Spleen (tissue), 11 donors: ENCODE measurements at regions not wholly inside any gene's neighbourhood (a gene's known extent, or its start where the extent isn't known, plus 50 kb on each side); places are given as distances from the start of the nearest gene placed in this dataset.

Experiments
- DNase-seq: peaks from one replicate; pipeline ENCODE4 v3.0.0-alpha.2; 2020
- H3K27ac ChIP-seq, 8 donors: fragments of 200-600 bp; sonication (generic) in 7 of 8; 1 replicate in 4 of 8; 2 replicates in 4 of 8; pipeline versions ENCODE4 v1.5.0 to v1.8.0; 2016 to 2021; ENCODE audit warnings: inconsistent platforms in 4 of 8, mild to moderate bottlenecking in 4 of 8, moderate library complexity in 1 of 8
- H3K27me3 ChIP-seq, 7 donors: fragments of 200-600 bp; sonication (generic) in 6 of 7; replicated peaks in 1 of 7; 1 replicate in 4 of 7; 2 replicates in 3 of 7; pipeline versions ENCODE4 v1.5.0 to v1.8.0; 2016 to 2021; ENCODE audit warnings: inconsistent platforms in 3 of 7, mild to moderate bottlenecking in 1 of 7
- H3K36me3 ChIP-seq, 6 donors: fragments of 200-600 bp; sonication (generic) in 5 of 6; 1 replicate in 4 of 6; 2 replicates in 2 of 6; pipeline versions ENCODE4 v1.5.0 to v1.8.0; 2016 to 2021; ENCODE audit warnings: inconsistent platforms in 2 of 6
- H3K4me1 ChIP-seq, 6 donors: fragments of 200-600 bp; sonication (generic) in 5 of 6; 1 replicate in 3 of 6; 2 replicates in 3 of 6; pipeline versions ENCODE4 v1.5.0 to v1.8.0; 2016 to 2021; ENCODE audit warnings: inconsistent platforms in 3 of 6
- H3K4me3 ChIP-seq, 8 donors: fragments of 200-600 bp; sonication (generic) in 7 of 8; 1 replicate in 4 of 8; 2 replicates in 4 of 8; pipeline versions ENCODE4 v1.5.0 to v1.8.0; 2016 to 2021; ENCODE audit warnings: inconsistent platforms in 4 of 8, mild to moderate bottlenecking in 4 of 8, moderate library complexity in 2 of 8
- H3K9me3 ChIP-seq, 8 donors: fragments of 200-600 bp; sonication (generic) in 7 of 8; 1 replicate in 4 of 8; 2 replicates in 4 of 8; pipeline versions ENCODE4 v1.5.0 to v1.8.0; 2016 to 2021; ENCODE audit warnings: inconsistent platforms in 4 of 8
- CTCF ChIP-seq, 11 experiments: fragments of 200-600 bp in 7 of 11; fragments of 450-650 bp in 4 of 11; sonication (generic) in 4 of 11; IDR thresholded peaks in 8 of 11; conservative IDR thresholded peaks in 3 of 11; 1 replicate in 7 of 11; 2 replicates in 4 of 11; pipeline versions ENCODE4 v1.4.0 to v1.8.0; 2016 to 2021; ENCODE audit warnings: antibody characterized with exemption in 11 of 11, inconsistent platforms in 4 of 11, mild to moderate bottlenecking in 1 of 11
- POLR2A ChIP-seq, 3 donors: fragments of 450-650 bp; IDR thresholded peaks; one replicate each; pipeline ENCODE4 v1.5.1; 2017; ENCODE audit warnings: antibody characterized with exemption in 3 of 3, mild to moderate bottlenecking in 1 of 3
- POLR2AphosphoS5 ChIP-seq, 3 donors: sonication (generic); formaldehyde crosslinking; IDR thresholded peaks; one replicate each; pipeline ENCODE4 v1.5.1; 2017; ENCODE audit warnings: antibody characterized with exemption in 3 of 3
- WGBS, 5 donors: extraction: QIAGEN DNeasy Blood & Tissue Kit in 3 of 5; methylation state at CpG; one replicate each; pipeline versions ENCODE4 v1.1.5 to v1.1.7; 2013 to 2018; 5-methylcytosine and 5-hydroxymethylcytosine counted together
- intact Hi-C: fragments of 100-400 bp; cut with DNase I; formaldehyde crosslinking; loops from one replicate; pipeline ENCODE4 v1.15.0; 2023; ENCODE audit warnings: low total_unique reads
- donor health status: healthy with polysubstance abuse.
- donor health status: DM: no; HTN: no; CAD: no; lungs with moderate emphysema.
- donor health status: DM: no; HTN: no; CAD: no.
- donor health status: Bipolar disorder and iron deficiency.
- donor health status: healthy.
- donor health status: DM: no; HTN: no; CAD: no.
- donor health status: DM: yes; HTN: yes; CAD: no.

- 70 to 82% (median 76%) methylated on average over 6 of the region's 6 CpGs for WGBS, 5 donors
- H3K36me3 ChIP-seq, result no peaks in the 10 kb centered on the region
- no peak overlapping the region for H3K27ac ChIP-seq
- no peaks in the 10 kb centered on the region for H3K27me3 ChIP-seq
- H3K4me1 ChIP-seq, result no peaks in the 10 kb centered on the region
- no peak overlapping the region for H3K4me3 ChIP-seq
- no peak for TF ChIP-seq POLR2A (IDR thresholded peaks at IDR 0.05)
- no peak for TF ChIP-seq POLR2AphosphoS5 (IDR thresholded peaks at IDR 0.05)
- no peak for TF ChIP-seq CTCF (IDR thresholded peaks at IDR 0.05 in 8 of 11, conservative IDR thresholded peaks at IDR 0.05 in 3 of 11)
- intact Hi-C loops, result no loop called here
- DNase-seq, result no peak
- H3K9me3 ChIP-seq, result peaks cover 0 to 15% (median 9%) of the 10 kb centered on the region in 8 donors
These were observed 726.5 kb upstream of the ADAMTS5 start for GRCh38 chr21:27693376-27693775.

GRCh38 chr21:27691516-27691915 lies 724.6 kb upstream of the ADAMTS5 start:
- no peak for TF ChIP-seq POLR2A (IDR thresholded peaks at IDR 0.05)
- TF ChIP-seq CTCF (IDR thresholded peaks at IDR 0.05 in 8 of 11, conservative IDR thresholded peaks at IDR 0.05 in 3 of 11), result no peak
- no peak for TF ChIP-seq POLR2AphosphoS5 (IDR thresholded peaks at IDR 0.05)
- DNase-seq, result no peak
- H3K4me1 ChIP-seq, result no peaks in the 10 kb centered on the region
- no peaks in the 10 kb centered on the region for H3K27me3 ChIP-seq
- H3K36me3 ChIP-seq, result no peaks in the 10 kb centered on the region
- no peak overlapping the region for H3K27ac ChIP-seq
- intact Hi-C loops, result no loop called here
- peaks cover 0 to 17% (median 10%) of the 10 kb centered on the region in 8 donors for H3K9me3 ChIP-seq
- WGBS, 5 donors, result 3 to 82% (median 64%) methylated on average over 1 of the region's 1 CpG
- no peak overlapping the region for H3K4me3 ChIP-seq

- no peak overlapping the region for H3K27ac ChIP-seq
- 50 to 85% (median 61%) methylated on average over 1 of the region's 1 CpG for WGBS, 5 donors
- no peaks in the 10 kb centered on the region for H3K4me1 ChIP-seq
- H3K36me3 ChIP-seq, result no peaks in the 10 kb centered on the region
- no peak for TF ChIP-seq POLR2A (IDR thresholded peaks at IDR 0.05)
- TF ChIP-seq CTCF (IDR thresholded peaks at IDR 0.05 in 8 of 11, conservative IDR thresholded peaks at IDR 0.05 in 3 of 11), result no peak
- no peak for TF ChIP-seq POLR2AphosphoS5 (IDR thresholded peaks at IDR 0.05)
- intact Hi-C loops, result no loop called here
- H3K4me3 ChIP-seq, result no peak overlapping the region
- H3K9me3 ChIP-seq, result peaks cover 0 to 17% (median 10%) of the 10 kb centered on the region in 8 donors
- H3K27me3 ChIP-seq, result no peaks in the 10 kb centered on the region
- no peak for DNase-seq
These were observed 724.1 kb upstream of the ADAMTS5 start for GRCh38 chr21:27691006-27691405.

GRCh38 chr21:27690426-27690825 lies 723.5 kb upstream of the ADAMTS5 start:
- intact Hi-C loops, result no loop called here
- H3K27ac ChIP-seq, result no peak overlapping the region
- TF ChIP-seq POLR2A (IDR thresholded peaks at IDR 0.05) (no peak), CTCF (IDR thresholded peaks at IDR 0.05 in 8 of 11, conservative IDR thresholded peaks at IDR 0.05 in 3 of 11) (no peak), POLR2AphosphoS5 (IDR thresholded peaks at IDR 0.05) (no peak)
- H3K4me3 ChIP-seq, result no peak overlapping the region
- peaks cover 0 to 17% (median 10%) of the 10 kb centered on the region in 8 donors for H3K9me3 ChIP-seq
- 67 to 80% (median 70%) methylated on average over 4 of the region's 4 CpGs for WGBS, 5 donors
- H3K27me3 ChIP-seq, result no peaks in the 10 kb centered on the region
- no peaks in the 10 kb centered on the region for H3K36me3 ChIP-seq
- DNase-seq, result no peak
- H3K4me1 ChIP-seq, result no peaks in the 10 kb centered on the region
